ENCODE measurements at regions not wholly inside any gene's neighbourhood (a gene's known extent, or its start where the extent isn't known, plus 50 kb on each side); places are given as distances from the start of the nearest gene placed in this dataset.

DNA sequence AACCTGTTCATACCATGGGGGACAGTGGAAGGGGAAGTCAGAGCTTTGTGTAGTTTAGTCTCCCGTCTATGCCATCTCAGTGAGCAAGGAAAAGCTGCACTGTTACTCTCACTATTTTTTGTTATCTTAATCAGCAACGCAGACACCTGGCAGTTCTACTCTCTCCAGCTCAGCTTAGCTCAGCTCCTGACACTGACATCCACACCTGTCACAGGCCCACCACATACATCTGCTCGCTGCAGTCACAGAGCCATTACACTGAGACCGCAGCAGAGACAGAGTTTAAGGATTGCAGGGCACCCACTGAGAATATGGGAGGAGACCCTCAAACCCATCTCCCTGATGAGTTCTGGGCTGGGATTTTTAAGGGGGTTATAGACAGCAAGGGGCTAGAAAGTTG lies 257.3 kb upstream of the AKR1E2 start:
- TF ChIP-seq CTCF (IDR thresholded peaks at IDR 0.05; ENCODE audit: poor library complexity) (no peak), EZH2 (IDR thresholded peaks at IDR 0.05; ENCODE audit: borderline replicate concordance) (no peak)
